GM12878 (cell line): ENCODE measurements at regions not wholly inside any gene's neighbourhood (a gene's known extent, or its start where the extent isn't known, plus 50 kb on each side); places are given as distances from the start of the nearest gene placed in this dataset.

Source experiments
- ATAC-seq: fragments of 200-7000 bp; cut with Tn5 transposase; 3 replicates; pipeline ENCODE4 v1.9.1; 2020; ENCODE audit warnings: mild to moderate bottlenecking, moderate library complexity
- BruUV-seq: library from RNA; stranded (reverse); fragments of 400-500 nt; replicated peaks from 2 replicates; lab custom pipeline; 2021; lab: Mats Ljungman, UMichigan
- CTCF ChIA-PET: fragments of 300-600 bp; sonication (Branson Sonifier 250); formaldehyde crosslinking; extraction: SDS; loops from one replicate; lab custom pipeline; 2021; ENCODE audit warnings: inconsistent platforms; lab: Yijun Ruan, JAX
- POLR2A ChIA-PET: fragments of 350-600 bp; formaldehyde crosslinking; extraction: SDS; loops from one replicate; lab custom pipeline; 2021; ENCODE audit warnings: inconsistent platforms; lab: Charles Lee
- RAD21 ChIA-PET: fragments of 300-600 bp; sonication (Branson Sonifier 250); formaldehyde crosslinking; loops from one replicate; lab custom pipeline; 2023; ENCODE audit warnings: antibody characterized with exemption; ENCODE audit not compliant: unreplicated experiment; lab: Charles Lee
- SMC1A ChIA-PET: fragments of 300-600 bp; sonication (Branson Sonifier 250); formaldehyde crosslinking; loops from one replicate; lab custom pipeline; 2023; ENCODE audit not compliant: unreplicated experiment, uncharacterized antibody; lab: Charles Lee
- DNase-seq: peaks from one replicate; pipeline ENCODE4 v3.0.0-alpha.2; 2011; ENCODE audit warnings: low read depth, low spot score
- FAIRE-seq: peaks from 3 replicates; lab custom pipeline; 2011; peaks lifted over from hg19 to GRCh38; lab: Jason Lieb, UNC
- H2AFZ ChIP-seq: 2 replicates; pipeline ENCODE4 v1.6.0; 2011; ENCODE audit warnings: low read depth, low read length, control low read depth; ENCODE audit not compliant: control insufficient read depth
- H3K27ac ChIP-seq: 2 replicates; pipeline ENCODE4 v1.5.1; 2011; ENCODE audit warnings: control low read depth; ENCODE audit not compliant: control insufficient read depth, insufficient read depth
- H3K27me3 ChIP-seq, 2 experiments: replicated peaks in 1 of 2; 2 replicates each; pipeline versions ENCODE4 v1.6.0 to v1.6.1; 2011; ENCODE audit warnings: low read length in 1 of 2; ENCODE audit not compliant: control insufficient read depth in 2 of 2, insufficient read depth in 2 of 2
- H3K36me3 ChIP-seq, 2 experiments: 2 replicates each; pipeline ENCODE4 v1.5.1; 2011; ENCODE audit warnings: low read length in 1 of 2; ENCODE audit not compliant: control insufficient read depth in 2 of 2, insufficient read depth in 2 of 2
- H3K4me1 ChIP-seq: 2 replicates; pipeline ENCODE4 v1.6.1; 2011; ENCODE audit warnings: mild to moderate bottlenecking, low read length, moderate library complexity, mixed read lengths; ENCODE audit not compliant: control insufficient read depth, insufficient read depth
- H3K4me2 ChIP-seq: 2 replicates; pipeline ENCODE4 v1.6.0; 2011; ENCODE audit warnings: control low read depth; ENCODE audit not compliant: control insufficient read depth, insufficient read depth
- H3K4me3 ChIP-seq: fragments of 200-600 bp; sonication (generic); 2 replicates; pipeline ENCODE4 v1.5.1; 2016
- H3K79me2 ChIP-seq: 2 replicates; pipeline ENCODE4 v1.6.0; 2011; ENCODE audit warnings: low read length; ENCODE audit not compliant: control insufficient read depth, insufficient read depth
- H3K9ac ChIP-seq: 2 replicates; pipeline ENCODE4 v1.8.0; 2011; ENCODE audit warnings: low read length, control low read depth, mixed read lengths; ENCODE audit not compliant: control insufficient read depth, insufficient read depth
- H3K9me3 ChIP-seq: replicated peaks from 3 replicates; pipeline ENCODE4 v1.5.1; 2011; ENCODE audit warnings: mild to moderate bottlenecking, low read length; ENCODE audit not compliant: control insufficient read depth, insufficient read depth
- H4K20me1 ChIP-seq: 2 replicates; pipeline ENCODE4 v1.6.0; 2011; ENCODE audit not compliant: control insufficient read depth, insufficient read depth
- KLF5 ChIP-seq: fragments of 450-650 bp; IDR thresholded peaks from 2 replicates; pipeline ENCODE4 v1.6.1; 2014; ENCODE audit warnings: mild to moderate bottlenecking; ENCODE audit not compliant: partially characterized antibody
- NFYB ChIP-seq: IDR thresholded peaks from 2 replicates; pipeline ENCODE4 v1.6.1; 2011; ENCODE audit warnings: low read depth, mild to moderate bottlenecking, low read length, improper control_type of control experiment, moderate library complexity; ENCODE audit not compliant: insufficient read depth
- SUZ12 ChIP-seq: fragments of 200-600 bp; sonication (generic); IDR thresholded peaks from one replicate; pipeline ENCODE4 v1.6.1; 2018; ENCODE audit warnings: antibody characterized with exemption, mild to moderate bottlenecking; ENCODE audit not compliant: unreplicated experiment
- TCF7 ChIP-seq: IDR thresholded peaks from 2 replicates; pipeline ENCODE4 v1.6.1; 2014; ENCODE audit warnings: antibody characterized with exemption, borderline replicate concordance
- YY1 ChIP-seq: IDR thresholded peaks from 2 replicates; pipeline ENCODE4 v1.6.1; 2011; ENCODE audit warnings: low read depth, mild to moderate bottlenecking, low read length
- ZNF622 ChIP-seq: fragments of 450-650 bp; IDR thresholded peaks from 2 replicates; pipeline ENCODE4 v1.6.1; 2017; ENCODE audit warnings: mild to moderate bottlenecking, inconsistent platforms
- WGBS: methylation state at CpG from one replicate; pipeline ENCODE4 v1.1.6; 2016; ENCODE audit warnings: low lambda C conversion rate; ENCODE audit not compliant: insufficient replicate concordance, insufficient coverage; ENCODE audit errors: missing lambda C conversion rate; 5-methylcytosine and 5-hydroxymethylcytosine counted together
- in situ Hi-C: fragments of 300-500 bp; cut with MboI; formaldehyde crosslinking; loops from 9 replicates; pipeline ENCODE4 v1.14.3; 2018; ENCODE audit warnings: mixed read lengths
- intact Hi-C: fragments of 100-400 bp; cut with micrococcal nuclease; formaldehyde crosslinking; loops from one replicate; pipeline ENCODE4 v1.14.2; 2022; ENCODE audit not compliant: unreplicated experiment
- TF ChIP-seq, protein P1 (sequence below): IDR thresholded peaks from 2 replicates; pipeline ENCODE4 v1.6.1; 2011; ENCODE audit warnings: low read depth, mild to moderate bottlenecking, low read length, moderate library complexity, borderline replicate concordance; ENCODE audit errors: extremely low read depth
- TF ChIP-seq, protein P2 (sequence below): IDR thresholded peaks from 2 replicates; pipeline ENCODE4 v1.6.1; 2011; ENCODE audit warnings: mild to moderate bottlenecking, low read depth, low read length, moderate library complexity; ENCODE audit not compliant: insufficient replicate concordance
- TF ChIP-seq, protein P3 (sequence below): fragments of 450-650 bp; IDR thresholded peaks from 2 replicates; pipeline ENCODE4 v1.6.1; 2017; ENCODE audit warnings: low read depth, mild to moderate bottlenecking, moderate library complexity
- TF ChIP-seq, protein P4 (sequence below): fragments of 450-650 bp; formaldehyde crosslinking; IDR thresholded peaks from 2 replicates; pipeline ENCODE4 v1.5.0; 2022; ENCODE audit warnings: mild to moderate bottlenecking, missing genetic modification characterization
- TF ChIP-seq, protein P5 (sequence below): fragments of 450-650 bp; IDR thresholded peaks from 2 replicates; pipeline ENCODE4 v1.6.1; 2017; ENCODE audit warnings: mild to moderate bottlenecking

DNA sequence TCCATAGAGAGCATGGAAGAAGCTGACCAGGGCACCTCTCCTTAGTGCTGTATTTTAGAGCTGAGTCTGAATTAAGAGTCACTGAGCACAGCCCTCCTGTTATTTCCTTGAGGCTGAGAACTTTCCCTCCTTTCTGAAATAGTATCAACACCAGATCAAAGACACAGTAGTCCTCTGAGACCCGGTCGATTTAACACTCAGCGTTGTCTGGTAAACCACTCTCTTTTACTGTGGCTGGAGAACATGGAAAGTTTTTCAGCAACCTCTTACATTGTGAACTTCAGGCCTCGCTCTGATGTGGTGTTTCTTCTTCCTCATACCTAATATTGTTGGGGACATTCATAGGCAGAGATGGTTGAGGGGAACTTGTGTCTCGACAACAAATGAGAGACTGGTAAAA lies 202.0 kb upstream of the MTPN start:
- Histone ChIP-seq H3K79me2 (no peaks in the 10 kb centered on the region), H3K27ac (no peak overlapping the region), H3K4me2 (no peak overlapping the region), H3K4me1 (no peaks in the 10 kb centered on the region), H2AFZ (no peak overlapping the region), H3K9ac (no peak overlapping the region), H4K20me1 (no peaks in the 10 kb centered on the region), H3K36me3 (no peaks in the 10 kb centered on the region), H3K4me3 (no peak overlapping the region), H3K27me3 (no peaks in the 10 kb centered on the region), H3K9me3 (no peaks in the 10 kb centered on the region)
- intact Hi-C loops = no loop called here
- no TSS peak for BruUV-seq
- SMC1A ChIA-PET = no interaction called here
- TF ChIP-seq SUZ12 = no peak
- no peak for TF ChIP-seq KLF5
- TF ChIP-seq, protein P1, sequence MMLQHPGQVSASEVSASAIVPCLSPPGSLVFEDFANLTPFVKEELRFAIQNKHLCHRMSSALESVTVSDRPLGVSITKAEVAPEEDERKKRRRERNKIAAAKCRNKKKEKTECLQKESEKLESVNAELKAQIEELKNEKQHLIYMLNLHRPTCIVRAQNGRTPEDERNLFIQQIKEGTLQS = no peak
- TF ChIP-seq, protein P2, sequence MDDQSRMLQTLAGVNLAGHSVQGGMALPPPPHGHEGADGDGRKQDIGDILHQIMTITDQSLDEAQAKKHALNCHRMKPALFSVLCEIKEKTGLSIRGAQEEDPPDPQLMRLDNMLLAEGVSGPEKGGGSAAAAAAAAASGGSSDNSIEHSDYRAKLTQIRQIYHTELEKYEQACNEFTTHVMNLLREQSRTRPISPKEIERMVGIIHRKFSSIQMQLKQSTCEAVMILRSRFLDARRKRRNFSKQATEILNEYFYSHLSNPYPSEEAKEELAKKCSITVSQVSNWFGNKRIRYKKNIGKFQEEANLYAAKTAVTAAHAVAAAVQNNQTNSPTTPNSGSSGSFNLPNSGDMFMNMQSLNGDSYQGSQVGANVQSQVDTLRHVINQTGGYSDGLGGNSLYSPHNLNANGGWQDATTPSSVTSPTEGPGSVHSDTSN = no peak
- TF ChIP-seq YY1 = no peak
- no peak for TF ChIP-seq NFYB
- no peak for TF ChIP-seq TCF7
- TF ChIP-seq, protein P3, sequence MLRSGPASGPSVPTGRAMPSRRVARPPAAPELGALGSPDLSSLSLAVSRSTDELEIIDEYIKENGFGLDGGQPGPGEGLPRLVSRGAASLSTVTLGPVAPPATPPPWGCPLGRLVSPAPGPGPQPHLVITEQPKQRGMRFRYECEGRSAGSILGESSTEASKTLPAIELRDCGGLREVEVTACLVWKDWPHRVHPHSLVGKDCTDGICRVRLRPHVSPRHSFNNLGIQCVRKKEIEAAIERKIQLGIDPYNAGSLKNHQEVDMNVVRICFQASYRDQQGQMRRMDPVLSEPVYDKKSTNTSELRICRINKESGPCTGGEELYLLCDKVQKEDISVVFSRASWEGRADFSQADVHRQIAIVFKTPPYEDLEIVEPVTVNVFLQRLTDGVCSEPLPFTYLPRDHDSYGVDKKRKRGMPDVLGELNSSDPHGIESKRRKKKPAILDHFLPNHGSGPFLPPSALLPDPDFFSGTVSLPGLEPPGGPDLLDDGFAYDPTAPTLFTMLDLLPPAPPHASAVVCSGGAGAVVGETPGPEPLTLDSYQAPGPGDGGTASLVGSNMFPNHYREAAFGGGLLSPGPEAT = no peak
- TF ChIP-seq, protein P4, sequence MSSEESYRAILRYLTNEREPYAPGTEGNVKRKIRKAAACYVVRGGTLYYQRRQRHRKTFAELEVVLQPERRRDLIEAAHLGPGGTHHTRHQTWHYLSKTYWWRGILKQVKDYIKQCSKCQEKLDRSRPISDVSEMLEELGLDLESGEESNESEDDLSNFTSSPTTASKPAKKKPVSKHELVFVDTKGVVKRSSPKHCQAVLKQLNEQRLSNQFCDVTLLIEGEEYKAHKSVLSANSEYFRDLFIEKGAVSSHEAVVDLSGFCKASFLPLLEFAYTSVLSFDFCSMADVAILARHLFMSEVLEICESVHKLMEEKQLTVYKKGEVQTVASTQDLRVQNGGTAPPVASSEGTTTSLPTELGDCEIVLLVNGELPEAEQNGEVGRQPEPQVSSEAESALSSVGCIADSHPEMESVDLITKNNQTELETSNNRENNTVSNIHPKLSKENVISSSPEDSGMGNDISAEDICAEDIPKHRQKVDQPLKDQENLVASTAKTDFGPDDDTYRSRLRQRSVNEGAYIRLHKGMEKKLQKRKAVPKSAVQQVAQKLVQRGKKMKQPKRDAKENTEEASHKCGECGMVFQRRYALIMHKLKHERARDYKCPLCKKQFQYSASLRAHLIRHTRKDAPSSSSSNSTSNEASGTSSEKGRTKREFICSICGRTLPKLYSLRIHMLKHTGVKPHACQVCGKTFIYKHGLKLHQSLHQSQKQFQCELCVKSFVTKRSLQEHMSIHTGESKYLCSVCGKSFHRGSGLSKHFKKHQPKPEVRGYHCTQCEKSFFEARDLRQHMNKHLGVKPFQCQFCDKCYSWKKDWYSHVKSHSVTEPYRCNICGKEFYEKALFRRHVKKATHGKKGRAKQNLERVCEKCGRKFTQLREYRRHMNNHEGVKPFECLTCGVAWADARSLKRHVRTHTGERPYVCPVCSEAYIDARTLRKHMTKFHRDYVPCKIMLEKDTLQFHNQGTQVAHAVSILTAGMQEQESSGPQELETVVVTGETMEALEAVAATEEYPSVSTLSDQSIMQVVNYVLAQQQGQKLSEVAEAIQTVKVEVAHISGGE (CRISPR knock-in tag) = no peak
- TF ChIP-seq ZNF622 = no peak
- TF ChIP-seq, protein P5, sequence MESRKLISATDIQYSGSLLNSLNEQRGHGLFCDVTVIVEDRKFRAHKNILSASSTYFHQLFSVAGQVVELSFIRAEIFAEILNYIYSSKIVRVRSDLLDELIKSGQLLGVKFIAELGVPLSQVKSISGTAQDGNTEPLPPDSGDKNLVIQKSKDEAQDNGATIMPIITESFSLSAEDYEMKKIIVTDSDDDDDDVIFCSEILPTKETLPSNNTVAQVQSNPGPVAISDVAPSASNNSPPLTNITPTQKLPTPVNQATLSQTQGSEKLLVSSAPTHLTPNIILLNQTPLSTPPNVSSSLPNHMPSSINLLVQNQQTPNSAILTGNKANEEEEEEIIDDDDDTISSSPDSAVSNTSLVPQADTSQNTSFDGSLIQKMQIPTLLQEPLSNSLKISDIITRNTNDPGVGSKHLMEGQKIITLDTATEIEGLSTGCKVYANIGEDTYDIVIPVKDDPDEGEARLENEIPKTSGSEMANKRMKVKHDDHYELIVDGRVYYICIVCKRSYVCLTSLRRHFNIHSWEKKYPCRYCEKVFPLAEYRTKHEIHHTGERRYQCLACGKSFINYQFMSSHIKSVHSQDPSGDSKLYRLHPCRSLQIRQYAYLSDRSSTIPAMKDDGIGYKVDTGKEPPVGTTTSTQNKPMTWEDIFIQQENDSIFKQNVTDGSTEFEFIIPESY = no peak
- 2% methylated on average over 5 of the region's 5 CpGs for WGBS
- no peak for ATAC-seq
- POLR2A ChIA-PET = no interaction called here
- RAD21 ChIA-PET = no interaction called here
- in situ Hi-C loops = no loop called here
- DNase-seq = no peak
- FAIRE-seq = no peak
- CTCF ChIA-PET = no interaction called here
